Progenitor cell of endocrine pancreas (in vitro differentiated cells): ENCODE measurements at regions not wholly inside any gene's neighbourhood (a gene's known extent, or its start where the extent isn't known, plus 50 kb on each side); places are given as distances from the start of the nearest gene placed in this dataset.

Experiments used
- DNase-seq: peaks from one replicate; pipeline ENCODE4 v3.0.0; 2021; ENCODE audit warnings: low spot score; ENCODE audit not compliant: unreplicated experiment
- H3K27ac Mint-ChIP-seq: 2 replicates; pipeline ENCODE4 v1.8.0; 2021; ENCODE audit warnings: mild to moderate bottlenecking, moderate library complexity, mixed read lengths
- H3K27me3 Mint-ChIP-seq: 2 replicates; pipeline ENCODE4 v1.8.0; 2021; ENCODE audit warnings: mixed read lengths
- H3K36me3 Mint-ChIP-seq: 2 replicates; pipeline ENCODE4 v1.8.0; 2022; ENCODE audit warnings: mixed read lengths; ENCODE audit not compliant: insufficient read depth
- H3K4me1 Mint-ChIP-seq: 2 replicates; pipeline ENCODE4 v1.8.0; 2021; ENCODE audit warnings: low read depth, mixed read lengths
- H3K4me3 Mint-ChIP-seq: 2 replicates; pipeline ENCODE4 v1.8.0; 2021; ENCODE audit warnings: low read depth, mild to moderate bottlenecking, moderate library complexity, mixed read lengths
- H3K9me3 Mint-ChIP-seq: 2 replicates; pipeline ENCODE4 v1.8.0; 2021; ENCODE audit warnings: low read depth, mixed read lengths
- CTCF ChIP-seq: fragments of 200-600 bp; sonication (generic); IDR thresholded peaks from one replicate; pipeline ENCODE4 v1.5.0; 2021; ENCODE audit warnings: antibody characterized with exemption, mild to moderate bottlenecking; ENCODE audit not compliant: unreplicated experiment

GRCh38 chr10:83167081-83167480, 972.2 kb upstream of the GHITM start:
- no peaks in the 10 kb centered on the region for H3K36me3 Mint-ChIP-seq
- H3K4me1 Mint-ChIP-seq, result peaks cover 21% of the 10 kb centered on the region
- no peak for DNase-seq
- no peak overlapping the region for H3K4me3 Mint-ChIP-seq
- H3K9me3 Mint-ChIP-seq, result no peaks in the 10 kb centered on the region
- no peak overlapping the region for H3K27ac Mint-ChIP-seq
- no peak for TF ChIP-seq CTCF
- no peaks in the 10 kb centered on the region for H3K27me3 Mint-ChIP-seq

- Mint-ChIP-seq H3K27me3 (no peaks in the 10 kb centered on the region), H3K36me3 (no peaks in the 10 kb centered on the region), H3K4me3 (no peak overlapping the region), H3K27ac (no peak overlapping the region), H3K4me1 (no peaks in the 10 kb centered on the region), H3K9me3 (peaks cover 6% of the 10 kb centered on the region)
- no peak for DNase-seq
- TF ChIP-seq CTCF, result no peak
Measured at GRCh38 chr10:83176901-83177300, 962.4 kb upstream of the GHITM start.

- Mint-ChIP-seq H3K9me3 (peaks cover 2% of the 10 kb centered on the region), H3K27ac (no peak overlapping the region), H3K4me1 (no peaks in the 10 kb centered on the region), H3K4me3 (no peak overlapping the region), H3K27me3 (no peaks in the 10 kb centered on the region), H3K36me3 (no peaks in the 10 kb centered on the region)
- no peak for TF ChIP-seq CTCF
- DNase-seq, result no peak
Measured at GRCh38 chr10:83178526-83178925, 960.8 kb upstream of the GHITM start.

- no peak overlapping the region for H3K27ac Mint-ChIP-seq
Measured at GRCh38 chr10:83179371-83179770, 959.9 kb upstream of the GHITM start.

GRCh38 chr10:83182076-83182475, 957.2 kb upstream of the GHITM start:
- no peak for DNase-seq
- Mint-ChIP-seq H3K9me3 (no peaks in the 10 kb centered on the region), H3K36me3 (no peaks in the 10 kb centered on the region), H3K27ac (no peak overlapping the region), H3K4me1 (no peaks in the 10 kb centered on the region), H3K27me3 (no peaks in the 10 kb centered on the region), H3K4me3 (no peak overlapping the region)
- TF ChIP-seq CTCF, result no peak

More at GRCh38 chr10:83179371-83179770, 959.9 kb upstream of the GHITM start:
- no peak overlapping the region for H3K4me3 Mint-ChIP-seq
- no peaks in the 10 kb centered on the region for H3K27me3 Mint-ChIP-seq
- no peak for TF ChIP-seq CTCF
- no peak for DNase-seq
- H3K9me3 Mint-ChIP-seq, result no peaks in the 10 kb centered on the region
- H3K36me3 Mint-ChIP-seq, result no peaks in the 10 kb centered on the region
- H3K4me1 Mint-ChIP-seq, result no peaks in the 10 kb centered on the region
